Activated B cell treated with CpG ODN at 0.5 μM for 24 hours (primary cell): ENCODE measurements at regions not wholly inside any gene's neighbourhood (a gene's known extent, or its start where the extent isn't known, plus 50 kb on each side); places are given as distances from the start of the nearest gene placed in this dataset.

ENCODE experiments used
- ATAC-seq: fragments of 200-7000 bp; cut with Tn5 transposase; one replicate; pipeline ENCODE4 v1.10.0; 2021; ENCODE audit warnings: low read depth, mild to moderate bottlenecking, moderate library complexity
- CTCF ChIA-PET: fragments of 350-600 bp; sonication (Branson Sonifier 250); formaldehyde crosslinking; loops from one replicate; lab custom pipeline; 2021; ENCODE audit warnings: antibody characterized with exemption; lab: Charles Lee
- POLR2A ChIA-PET: fragments of 350-600 bp; sonication (Branson Sonifier 250); formaldehyde crosslinking; loops from one replicate; lab custom pipeline; 2021; ENCODE audit warnings: antibody characterized with exemption; lab: Charles Lee
- DNase-seq: peaks from one replicate; pipeline ENCODE4 v3.0.0; 2022
- H3K27ac Mint-ChIP-seq: one replicate; pipeline ENCODE4 v1.8.0; 2020; ENCODE audit warnings: mixed read lengths
- H3K27me3 Mint-ChIP-seq: one replicate; pipeline ENCODE4 v1.8.0; 2021; ENCODE audit warnings: mixed read lengths
- H3K36me3 Mint-ChIP-seq: one replicate; pipeline ENCODE4 v1.8.0; 2021; ENCODE audit warnings: low read depth, mixed read lengths
- H3K4me1 Mint-ChIP-seq: one replicate; pipeline ENCODE4 v1.8.0; 2021; ENCODE audit warnings: mixed read lengths
- H3K4me3 Mint-ChIP-seq: one replicate; pipeline ENCODE4 v1.8.0; 2020; ENCODE audit warnings: mild to moderate bottlenecking, mixed read lengths
- H3K9me3 Mint-ChIP-seq: one replicate; pipeline ENCODE4 v1.8.0; 2020; ENCODE audit warnings: mixed read lengths
- intact Hi-C: fragments of 100-400 bp; cut with micrococcal nuclease; formaldehyde crosslinking; loops from one replicate; pipeline ENCODE4 v1.15.1; 2024
- TF ChIP-seq, protein P1 (sequence below): fragments of 200-600 bp; IDR thresholded peaks from one replicate; pipeline ENCODE4 v1.8.0; 2022; ENCODE audit warnings: antibody characterized with exemption, mild to moderate bottlenecking

DNA sequence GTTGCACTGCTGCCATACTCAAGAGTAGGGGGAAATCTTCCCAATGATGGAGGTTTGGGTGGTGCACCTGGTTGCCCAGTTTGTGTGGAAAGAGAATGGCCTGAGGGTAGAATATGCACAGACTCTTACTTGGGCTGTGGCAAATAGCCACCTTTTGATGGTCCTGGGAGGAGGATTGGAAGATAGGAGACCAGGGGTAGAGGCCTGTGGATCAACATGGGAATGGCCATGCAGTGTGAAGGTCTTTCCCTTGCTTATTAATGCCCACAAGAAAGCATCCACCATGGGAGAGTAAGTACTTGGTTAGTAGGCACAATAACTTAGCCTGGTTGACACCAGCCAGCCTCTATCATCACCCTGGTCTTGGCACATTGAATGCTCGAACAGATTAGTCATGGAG is 156.8 kb upstream of the LEF1 start:
- Mint-ChIP-seq H3K27ac (no peak overlapping the region), H3K9me3 (peaks cover 4% of the 10 kb centered on the region), H3K4me3 (no peak overlapping the region), H3K4me1 (no peaks in the 10 kb centered on the region), H3K27me3 (no peaks in the 10 kb centered on the region), H3K36me3 (no peaks in the 10 kb centered on the region)
- DNase-seq, result no peak
- no peak for ATAC-seq
- intact Hi-C loops, result no loop called here
- TF ChIP-seq, protein P1, sequence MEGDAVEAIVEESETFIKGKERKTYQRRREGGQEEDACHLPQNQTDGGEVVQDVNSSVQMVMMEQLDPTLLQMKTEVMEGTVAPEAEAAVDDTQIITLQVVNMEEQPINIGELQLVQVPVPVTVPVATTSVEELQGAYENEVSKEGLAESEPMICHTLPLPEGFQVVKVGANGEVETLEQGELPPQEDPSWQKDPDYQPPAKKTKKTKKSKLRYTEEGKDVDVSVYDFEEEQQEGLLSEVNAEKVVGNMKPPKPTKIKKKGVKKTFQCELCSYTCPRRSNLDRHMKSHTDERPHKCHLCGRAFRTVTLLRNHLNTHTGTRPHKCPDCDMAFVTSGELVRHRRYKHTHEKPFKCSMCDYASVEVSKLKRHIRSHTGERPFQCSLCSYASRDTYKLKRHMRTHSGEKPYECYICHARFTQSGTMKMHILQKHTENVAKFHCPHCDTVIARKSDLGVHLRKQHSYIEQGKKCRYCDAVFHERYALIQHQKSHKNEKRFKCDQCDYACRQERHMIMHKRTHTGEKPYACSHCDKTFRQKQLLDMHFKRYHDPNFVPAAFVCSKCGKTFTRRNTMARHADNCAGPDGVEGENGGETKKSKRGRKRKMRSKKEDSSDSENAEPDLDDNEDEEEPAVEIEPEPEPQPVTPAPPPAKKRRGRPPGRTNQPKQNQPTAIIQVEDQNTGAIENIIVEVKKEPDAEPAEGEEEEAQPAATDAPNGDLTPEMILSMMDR, result no peak
- ChIA-PET CTCF (no interaction called here), POLR2A (no interaction called here)

DNA sequence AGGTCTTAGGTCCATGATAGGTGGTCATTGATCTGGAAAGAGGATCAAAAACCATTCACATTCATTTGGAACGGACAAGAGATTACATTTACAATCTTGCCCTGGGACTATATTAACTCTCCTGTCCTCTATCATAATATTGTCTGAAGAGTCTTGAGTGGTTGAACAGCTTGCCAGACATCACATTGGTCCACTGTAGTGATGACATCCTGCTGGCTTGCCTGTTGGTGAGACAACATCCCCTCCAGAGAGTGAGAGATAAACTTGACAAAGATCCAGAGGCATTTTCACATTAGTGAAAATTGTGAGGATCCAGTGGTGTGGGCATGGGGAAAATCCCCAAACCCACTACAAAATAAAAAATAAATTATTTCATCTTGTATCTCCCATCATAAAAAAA is 155.7 kb upstream of the LEF1 start:
- POLR2A ChIA-PET, result no interaction called here
- no peak overlapping the region for H3K27ac Mint-ChIP-seq
- peaks cover 4% of the 10 kb centered on the region for H3K9me3 Mint-ChIP-seq

DNA sequence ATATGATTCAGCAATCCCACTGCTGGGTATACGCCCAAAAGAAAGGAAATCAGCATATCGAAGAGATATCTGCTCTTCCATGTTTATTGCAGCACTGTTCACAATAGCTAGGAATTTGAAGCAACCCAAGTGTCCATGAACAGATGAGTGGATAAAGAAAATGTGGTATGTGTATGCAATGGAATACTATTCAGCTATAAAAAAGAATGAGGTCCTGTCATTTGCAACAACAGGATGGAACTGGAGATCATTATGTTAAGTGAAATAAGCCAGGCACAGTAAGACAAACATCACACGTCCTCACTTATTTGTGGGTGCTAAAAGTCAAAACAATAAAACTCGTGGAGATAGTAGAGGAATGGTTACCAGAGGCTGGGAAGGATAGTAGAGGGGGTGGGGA is 153.8 kb upstream of the LEF1 start:
- POLR2A ChIA-PET, result no interaction called here
- H3K27ac Mint-ChIP-seq, result no peak overlapping the region
- H3K9me3 Mint-ChIP-seq, result peaks cover 4% of the 10 kb centered on the region
- intact Hi-C loops, result no loop called here
- no peaks in the 10 kb centered on the region for H3K4me1 Mint-ChIP-seq
- CTCF ChIA-PET, result no interaction called here
- TF ChIP-seq, protein P1, result no peak
- ATAC-seq, result no peak
- H3K36me3 Mint-ChIP-seq, result no peaks in the 10 kb centered on the region
- H3K4me3 Mint-ChIP-seq, result no peak overlapping the region
- H3K27me3 Mint-ChIP-seq, result no peaks in the 10 kb centered on the region
- DNase-seq, result no peak

More for the DNA sequence above, 155.7 kb upstream of the LEF1 start:
- ATAC-seq (no peak), DNase-seq (no peak)
- Mint-ChIP-seq H3K4me3 (no peak overlapping the region), H3K4me1 (no peaks in the 10 kb centered on the region), H3K27me3 (no peaks in the 10 kb centered on the region), H3K36me3 (no peaks in the 10 kb centered on the region)
- CTCF ChIA-PET, result no interaction called here
- intact Hi-C loops, result no loop called here
- TF ChIP-seq, protein P1, result no peak

DNA sequence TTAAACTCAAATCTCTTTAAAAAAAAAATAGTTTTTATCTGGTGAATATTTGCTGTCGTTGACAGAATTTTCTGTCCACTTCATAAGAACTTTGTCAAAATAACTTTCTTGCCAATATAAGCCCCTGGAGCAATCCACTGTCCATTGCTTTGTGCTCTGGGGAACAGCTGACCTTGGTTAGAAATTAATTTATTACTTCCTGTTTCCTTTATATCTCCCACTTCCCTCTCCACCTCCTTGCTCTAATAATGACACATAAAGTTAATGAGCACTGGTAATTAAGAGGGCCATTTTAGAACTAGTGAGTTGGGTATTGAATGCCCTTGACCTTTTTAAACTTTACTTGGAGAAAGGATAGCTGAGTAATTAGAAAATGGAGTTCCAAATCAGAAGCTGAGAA is 151.3 kb upstream of the LEF1 start:
- DNase-seq (no peak), ATAC-seq (no peak)
- Mint-ChIP-seq H3K27me3 (no peaks in the 10 kb centered on the region), H3K4me3 (no peak overlapping the region), H3K4me1 (no peaks in the 10 kb centered on the region), H3K9me3 (peaks cover 4% of the 10 kb centered on the region), H3K27ac (no peak overlapping the region), H3K36me3 (no peaks in the 10 kb centered on the region)
- intact Hi-C loops, result no loop called here
- POLR2A ChIA-PET, result no interaction called here
- CTCF ChIA-PET, result no interaction called here
- TF ChIP-seq, protein P1, result no peak

DNA sequence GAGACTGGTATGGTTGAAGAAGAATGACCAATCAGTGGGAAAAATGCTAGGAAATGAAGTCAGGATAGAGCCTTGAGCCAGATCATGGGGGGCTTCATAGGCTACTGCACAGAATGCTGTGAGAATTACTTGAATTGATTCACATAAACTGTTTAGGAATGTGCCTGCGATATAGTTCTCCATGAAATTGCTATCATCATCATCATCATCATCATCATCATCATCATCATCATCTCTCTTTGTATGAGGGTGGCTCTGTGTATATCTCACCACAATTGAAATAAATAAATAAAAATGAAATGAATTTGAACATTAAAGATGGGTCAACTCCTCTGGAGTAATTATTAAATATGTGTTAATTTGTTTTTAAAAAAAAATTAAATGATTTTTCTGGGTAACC is 148.6 kb upstream of the LEF1 start:
- Mint-ChIP-seq H3K4me3 (no peak overlapping the region), H3K9me3 (peaks cover under 1% of the 10 kb centered on the region), H3K27ac (no peak overlapping the region), H3K4me1 (no peaks in the 10 kb centered on the region), H3K27me3 (no peaks in the 10 kb centered on the region), H3K36me3 (no peaks in the 10 kb centered on the region)
- intact Hi-C loops, result no loop called here
- TF ChIP-seq, protein P1, result no peak
- ChIA-PET CTCF (no interaction called here), POLR2A (no interaction called here)
- DNase-seq, result no peak
- no peak for ATAC-seq
